SK-N-SH treated with all-trans-retinoic acid at 6 μM for 48 hours (cell line): ENCODE measurements at regions not wholly inside any gene's neighbourhood (a gene's known extent, or its start where the extent isn't known, plus 50 kb on each side); places are given as distances from the start of the nearest gene placed in this dataset.

Experiments
- ATAC-seq: fragments of 200-7000 bp; cut with Tn5 transposase; 3 replicates; pipeline ENCODE4 v1.9.1; 2020; ENCODE audit warnings: mild to moderate bottlenecking, moderate library complexity
- ARNTL ChIP-seq: fragments of 450-650 bp; formaldehyde crosslinking; IDR thresholded peaks from 2 replicates; pipeline ENCODE4 v1.5.0; 2020; ENCODE audit warnings: low read depth, mild to moderate bottlenecking, moderate library complexity, borderline replicate concordance
- CSDC2 ChIP-seq: fragments of 250-450 bp; sonication (Bioruptor Pico); IDR thresholded peaks from 2 replicates; pipeline ENCODE4 v1.5.0; 2020; ENCODE audit warnings: mild to moderate bottlenecking, moderate library complexity
- ESRRG ChIP-seq: fragments of 250-450 bp; sonication (Bioruptor Pico); IDR thresholded peaks from 2 replicates; pipeline ENCODE4 v1.6.1; 2021; ENCODE audit warnings: mild to moderate bottlenecking
- GLIS3 ChIP-seq: fragments of 250-450 bp; sonication (Bioruptor Pico); IDR thresholded peaks from 2 replicates; pipeline ENCODE4 v1.5.0; 2020; ENCODE audit warnings: mild to moderate bottlenecking, moderate library complexity
- PPARA ChIP-seq: fragments of 250-450 bp; sonication (Bioruptor Pico); IDR thresholded peaks from 2 replicates; pipeline ENCODE4 v1.5.0; 2020; ENCODE audit warnings: mild to moderate bottlenecking, borderline replicate concordance
- SNAI2 ChIP-seq: fragments of 250-450 bp; sonication (Bioruptor Pico); IDR thresholded peaks from 2 replicates; pipeline ENCODE4 v1.5.0; 2020; ENCODE audit warnings: mild to moderate bottlenecking, moderate library complexity
- TCF4 ChIP-seq: fragments of 250-450 bp; sonication (Bioruptor Pico); IDR thresholded peaks from 2 replicates; pipeline ENCODE4 v1.8.0; 2021; ENCODE audit warnings: mild to moderate bottlenecking, moderate library complexity, borderline replicate concordance
- TOX ChIP-seq: fragments of 250-450 bp; sonication (Bioruptor Pico); IDR thresholded peaks from 2 replicates; pipeline ENCODE4 v1.8.0; 2021; ENCODE audit warnings: mild to moderate bottlenecking, moderate library complexity, borderline replicate concordance
- ZFP3 ChIP-seq: fragments of 250-450 bp; sonication (Bioruptor Pico); IDR thresholded peaks from 2 replicates; pipeline ENCODE4 v1.5.0; 2020; ENCODE audit warnings: mild to moderate bottlenecking, moderate library complexity
- ZFP30 ChIP-seq: fragments of 450-650 bp; formaldehyde crosslinking; IDR thresholded peaks from 2 replicates; pipeline ENCODE4 v1.5.0; 2022; ENCODE audit warnings: mild to moderate bottlenecking, moderate library complexity
- ZNF565 ChIP-seq: fragments of 450-650 bp; formaldehyde crosslinking; conservative IDR thresholded peaks from 2 replicates; pipeline ENCODE4 v1.5.0; 2020; ENCODE audit warnings: low read depth, mild to moderate bottlenecking, moderate library complexity
- ZNF70 ChIP-seq: fragments of 450-650 bp; formaldehyde crosslinking; IDR thresholded peaks from 2 replicates; pipeline ENCODE4 v1.5.0; 2020; ENCODE audit warnings: mild to moderate bottlenecking, moderate library complexity
- ZNF8 ChIP-seq: fragments of 450-650 bp; formaldehyde crosslinking; IDR thresholded peaks from 2 replicates; pipeline ENCODE4 v1.5.0; 2020; ENCODE audit warnings: mild to moderate bottlenecking, moderate library complexity
- TF ChIP-seq, protein P1 (sequence below): fragments of 250-450 bp; sonication (Bioruptor Pico); IDR thresholded peaks from 2 replicates; pipeline ENCODE4 v1.5.1; 2020; ENCODE audit warnings: low read depth, mild to moderate bottlenecking, moderate library complexity
- TF ChIP-seq, protein P2 (sequence below): fragments of 250-450 bp; sonication (Bioruptor Pico); IDR thresholded peaks from 2 replicates; pipeline ENCODE4 v1.5.0; 2020; ENCODE audit warnings: mild to moderate bottlenecking, moderate library complexity
- TF ChIP-seq, protein P3 (sequence below): fragments of 250-450 bp; sonication (Bioruptor Pico); IDR thresholded peaks from 2 replicates; pipeline ENCODE4 v1.8.0; 2021; ENCODE audit warnings: low read depth, mild to moderate bottlenecking, moderate library complexity, borderline replicate concordance
- TF ChIP-seq, protein P4 (sequence below): fragments of 250-450 bp; sonication (Bioruptor Pico); IDR thresholded peaks from 2 replicates; pipeline ENCODE4 v1.8.0; 2020; ENCODE audit warnings: mild to moderate bottlenecking, moderate library complexity, borderline replicate concordance

DNA sequence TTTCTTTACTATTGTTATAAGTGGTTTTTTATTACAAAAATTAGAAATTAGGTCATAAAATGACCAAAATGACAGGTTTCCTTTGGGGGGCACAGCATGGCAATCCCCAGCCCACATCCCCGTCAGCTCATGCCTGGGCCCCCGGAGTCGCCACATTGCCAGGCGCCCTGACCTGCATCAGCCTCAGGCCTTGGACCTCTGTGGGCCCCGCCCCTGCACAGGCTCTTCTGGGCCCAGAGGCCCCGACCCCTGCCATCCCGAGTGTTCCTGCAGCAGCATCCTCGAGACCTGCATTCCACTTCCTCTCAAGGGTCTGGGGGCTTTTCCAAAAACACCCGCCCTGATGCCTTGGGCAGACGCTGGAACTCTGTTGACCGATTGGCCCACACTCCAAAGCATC, 391.1 kb upstream of the MGMT start (continued):
- TF ChIP-seq ZNF565 (no peak), TCF4 (no peak), ZNF70 (CRISPR knock-in tag) (no peak)

DNA sequence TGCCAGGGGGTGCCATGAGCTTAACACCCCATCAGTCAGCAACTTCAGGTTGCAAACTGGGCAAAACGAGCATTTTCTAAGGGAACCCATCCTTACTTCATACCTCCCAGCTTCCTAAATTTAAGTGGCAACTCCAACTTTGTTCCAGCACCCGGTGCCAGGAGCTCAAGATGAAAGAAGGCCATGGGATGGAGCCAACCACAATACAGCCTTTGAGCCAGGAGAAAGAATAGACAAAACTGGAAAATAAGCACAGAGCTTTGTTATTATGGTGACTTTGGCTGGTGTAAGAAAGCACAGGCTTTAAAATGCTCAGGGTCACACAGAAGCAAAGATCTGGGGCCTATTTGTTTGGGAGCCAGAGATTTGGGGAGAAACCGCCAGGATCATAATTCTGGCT, 388.7 kb upstream of the MGMT start:
- ATAC-seq: no peak
- no peak for TF ChIP-seq SNAI2 (CRISPR knock-in tag)
- TF ChIP-seq, protein P1, sequence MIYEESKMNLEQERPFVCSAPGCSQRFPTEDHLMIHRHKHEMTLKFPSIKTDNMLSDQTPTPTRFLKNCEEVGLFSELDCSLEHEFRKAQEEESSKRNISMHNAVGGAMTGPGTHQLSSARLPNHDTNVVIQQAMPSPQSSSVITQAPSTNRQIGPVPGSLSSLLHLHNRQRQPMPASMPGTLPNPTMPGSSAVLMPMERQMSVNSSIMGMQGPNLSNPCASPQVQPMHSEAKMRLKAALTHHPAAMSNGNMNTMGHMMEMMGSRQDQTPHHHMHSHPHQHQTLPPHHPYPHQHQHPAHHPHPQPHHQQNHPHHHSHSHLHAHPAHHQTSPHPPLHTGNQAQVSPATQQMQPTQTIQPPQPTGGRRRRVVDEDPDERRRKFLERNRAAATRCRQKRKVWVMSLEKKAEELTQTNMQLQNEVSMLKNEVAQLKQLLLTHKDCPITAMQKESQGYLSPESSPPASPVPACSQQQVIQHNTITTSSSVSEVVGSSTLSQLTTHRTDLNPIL (CRISPR knock-in tag): no peak
- no peak for TF ChIP-seq GLIS3 (CRISPR knock-in tag)
- no peak for TF ChIP-seq ZNF565
- no peak for TF ChIP-seq ZFP30 (CRISPR knock-in tag)
- TF ChIP-seq ZFP3 (CRISPR knock-in tag): no peak
- TF ChIP-seq, protein P2, sequence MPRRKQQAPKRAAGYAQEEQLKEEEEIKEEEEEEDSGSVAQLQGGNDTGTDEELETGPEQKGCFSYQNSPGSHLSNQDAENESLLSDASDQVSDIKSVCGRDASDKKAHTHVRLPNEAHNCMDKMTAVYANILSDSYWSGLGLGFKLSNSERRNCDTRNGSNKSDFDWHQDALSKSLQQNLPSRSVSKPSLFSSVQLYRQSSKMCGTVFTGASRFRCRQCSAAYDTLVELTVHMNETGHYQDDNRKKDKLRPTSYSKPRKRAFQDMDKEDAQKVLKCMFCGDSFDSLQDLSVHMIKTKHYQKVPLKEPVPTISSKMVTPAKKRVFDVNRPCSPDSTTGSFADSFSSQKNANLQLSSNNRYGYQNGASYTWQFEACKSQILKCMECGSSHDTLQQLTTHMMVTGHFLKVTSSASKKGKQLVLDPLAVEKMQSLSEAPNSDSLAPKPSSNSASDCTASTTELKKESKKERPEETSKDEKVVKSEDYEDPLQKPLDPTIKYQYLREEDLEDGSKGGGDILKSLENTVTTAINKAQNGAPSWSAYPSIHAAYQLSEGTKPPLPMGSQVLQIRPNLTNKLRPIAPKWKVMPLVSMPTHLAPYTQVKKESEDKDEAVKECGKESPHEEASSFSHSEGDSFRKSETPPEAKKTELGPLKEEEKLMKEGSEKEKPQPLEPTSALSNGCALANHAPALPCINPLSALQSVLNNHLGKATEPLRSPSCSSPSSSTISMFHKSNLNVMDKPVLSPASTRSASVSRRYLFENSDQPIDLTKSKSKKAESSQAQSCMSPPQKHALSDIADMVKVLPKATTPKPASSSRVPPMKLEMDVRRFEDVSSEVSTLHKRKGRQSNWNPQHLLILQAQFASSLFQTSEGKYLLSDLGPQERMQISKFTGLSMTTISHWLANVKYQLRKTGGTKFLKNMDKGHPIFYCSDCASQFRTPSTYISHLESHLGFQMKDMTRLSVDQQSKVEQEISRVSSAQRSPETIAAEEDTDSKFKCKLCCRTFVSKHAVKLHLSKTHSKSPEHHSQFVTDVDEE (CRISPR knock-in tag): no peak
- no peak for TF ChIP-seq TOX (CRISPR knock-in tag)
- TF ChIP-seq CSDC2 (CRISPR knock-in tag): no peak
- no peak for TF ChIP-seq ZNF8 (CRISPR knock-in tag)

DNA sequence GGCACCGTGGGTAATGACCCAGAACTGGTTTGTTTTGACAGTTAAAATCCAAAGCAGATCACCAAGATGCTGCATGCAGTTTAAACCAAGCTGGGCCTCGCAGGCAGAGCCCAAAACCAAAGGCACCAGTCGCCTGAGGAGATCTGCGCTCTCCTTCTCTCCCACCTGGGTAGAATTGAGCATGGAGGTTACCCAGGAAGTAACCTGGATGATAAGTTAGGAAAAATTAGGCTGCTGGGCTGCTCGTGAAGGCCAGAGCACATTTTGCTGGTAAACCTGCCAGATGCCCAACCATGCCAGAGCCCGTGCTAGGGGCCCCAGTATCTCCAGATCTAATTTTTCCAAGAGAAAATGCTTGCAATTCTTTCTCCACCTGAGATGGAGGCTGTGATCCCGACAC, 388.3 kb upstream of the MGMT start:
- no peak for ATAC-seq
- TF ChIP-seq ZFP30 (CRISPR knock-in tag) (no peak), PPARA (CRISPR knock-in tag) (no peak)
- TF ChIP-seq, all 23 proteins: peak for 0

DNA sequence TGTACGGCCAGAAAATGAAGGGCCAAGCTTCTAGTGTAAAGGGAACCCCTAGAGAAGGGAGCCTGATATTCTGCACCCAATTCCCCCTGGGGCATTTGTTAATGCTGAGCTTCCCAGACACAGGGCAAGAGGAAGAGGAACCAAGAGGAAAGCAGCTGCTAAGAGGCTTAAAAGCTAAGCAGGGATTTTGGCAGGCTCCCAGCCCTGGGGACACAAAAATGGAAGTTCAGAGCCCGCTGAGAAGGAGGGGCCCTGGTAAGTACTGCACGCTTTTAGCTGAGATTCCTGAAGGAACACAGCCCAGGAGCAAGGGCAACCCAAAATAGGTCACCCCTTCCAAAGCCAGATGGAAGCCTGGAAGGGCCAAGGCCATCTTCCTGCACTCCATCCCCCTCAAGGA, 387.3 kb upstream of the MGMT start:
- TF ChIP-seq, protein P2 (CRISPR knock-in tag): no peak
- TF ChIP-seq, protein P3, sequence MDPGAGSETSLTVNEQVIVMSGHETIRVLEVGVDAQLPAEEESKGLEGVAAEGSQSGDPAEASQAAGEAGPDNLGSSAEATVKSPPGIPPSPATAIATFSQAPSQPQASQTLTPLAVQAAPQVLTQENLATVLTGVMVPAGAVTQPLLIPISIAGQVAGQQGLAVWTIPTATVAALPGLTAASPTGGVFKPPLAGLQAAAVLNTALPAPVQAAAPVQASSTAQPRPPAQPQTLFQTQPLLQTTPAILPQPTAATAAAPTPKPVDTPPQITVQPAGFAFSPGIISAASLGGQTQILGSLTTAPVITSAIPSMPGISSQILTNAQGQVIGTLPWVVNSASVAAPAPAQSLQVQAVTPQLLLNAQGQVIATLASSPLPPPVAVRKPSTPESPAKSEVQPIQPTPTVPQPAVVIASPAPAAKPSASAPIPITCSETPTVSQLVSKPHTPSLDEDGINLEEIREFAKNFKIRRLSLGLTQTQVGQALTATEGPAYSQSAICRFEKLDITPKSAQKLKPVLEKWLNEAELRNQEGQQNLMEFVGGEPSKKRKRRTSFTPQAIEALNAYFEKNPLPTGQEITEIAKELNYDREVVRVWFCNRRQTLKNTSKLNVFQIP (CRISPR knock-in tag): no peak
- no peak for TF ChIP-seq ESRRG (CRISPR knock-in tag)
- TF ChIP-seq PPARA (CRISPR knock-in tag): no peak
- TF ChIP-seq, protein P4, sequence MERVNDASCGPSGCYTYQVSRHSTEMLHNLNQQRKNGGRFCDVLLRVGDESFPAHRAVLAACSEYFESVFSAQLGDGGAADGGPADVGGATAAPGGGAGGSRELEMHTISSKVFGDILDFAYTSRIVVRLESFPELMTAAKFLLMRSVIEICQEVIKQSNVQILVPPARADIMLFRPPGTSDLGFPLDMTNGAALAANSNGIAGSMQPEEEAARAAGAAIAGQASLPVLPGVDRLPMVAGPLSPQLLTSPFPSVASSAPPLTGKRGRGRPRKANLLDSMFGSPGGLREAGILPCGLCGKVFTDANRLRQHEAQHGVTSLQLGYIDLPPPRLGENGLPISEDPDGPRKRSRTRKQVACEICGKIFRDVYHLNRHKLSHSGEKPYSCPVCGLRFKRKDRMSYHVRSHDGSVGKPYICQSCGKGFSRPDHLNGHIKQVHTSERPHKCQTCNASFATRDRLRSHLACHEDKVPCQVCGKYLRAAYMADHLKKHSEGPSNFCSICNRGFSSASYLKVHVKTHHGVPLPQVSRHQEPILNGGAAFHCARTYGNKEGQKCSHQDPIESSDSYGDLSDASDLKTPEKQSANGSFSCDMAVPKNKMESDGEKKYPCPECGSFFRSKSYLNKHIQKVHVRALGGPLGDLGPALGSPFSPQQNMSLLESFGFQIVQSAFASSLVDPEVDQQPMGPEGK (CRISPR knock-in tag): no peak
- no peak for TF ChIP-seq ARNTL (CRISPR knock-in tag)
- TF ChIP-seq, protein P1 (CRISPR knock-in tag): no peak
- TF ChIP-seq CSDC2 (CRISPR knock-in tag): no peak
- no peak for TF ChIP-seq ZFP3 (CRISPR knock-in tag)
- TF ChIP-seq, all 23 proteins: peak for 0
- ATAC-seq: no peak
